GM20000 (cell line): ENCODE measurements at regions not wholly inside any gene's neighbourhood (a gene's known extent, or its start where the extent isn't known, plus 50 kb on each side); places are given as distances from the start of the nearest gene placed in this dataset.

Experiments
- DNase-seq: peaks from one replicate; pipeline ENCODE4 v3.0.0; 2012; ENCODE audit warnings: low spot score
- CTCF ChIP-seq: IDR thresholded peaks from 2 replicates; pipeline ENCODE4 v1.5.1; 2012; ENCODE audit warnings: mild to moderate bottlenecking, control low read depth; ENCODE audit errors: extremely low read depth, missing control alignments

GRCh38 chr1:197998110-197998509, 80.9 kb downstream of the LHX9 start:
- no peak for DNase-seq
- no peak for TF ChIP-seq CTCF

GRCh38 chr1:198001776-198002408, 84.7 kb downstream of the LHX9 start:
- no peak for TF ChIP-seq CTCF
- DNase-seq = no peak

GRCh38 chr1:198003468-198003867, 86.3 kb downstream of the LHX9 start:
- no peak for TF ChIP-seq CTCF
- DNase-seq = no peak

- DNase-seq = no peak
- TF ChIP-seq CTCF = no peak
Measured at GRCh38 chr1:198007011-198007410, 89.8 kb downstream of the LHX9 start.

- TF ChIP-seq CTCF = no peak
- DNase-seq = no peak
Measured at GRCh38 chr1:198007687-198008607, 90.8 kb downstream of the LHX9 start.

GRCh38 chr1:198014355-198014754, 97.2 kb downstream of the LHX9 start:
- no peak for DNase-seq
- TF ChIP-seq CTCF = no peak

GRCh38 chr1:198015309-198015708, 98.1 kb downstream of the LHX9 start:
- DNase-seq = no peak
- TF ChIP-seq CTCF = no peak
